ENCODE measurements at regions not wholly inside any gene's neighbourhood (a gene's known extent, or its start where the extent isn't known, plus 50 kb on each side); places are given as distances from the start of the nearest gene placed in this dataset.

DNA sequence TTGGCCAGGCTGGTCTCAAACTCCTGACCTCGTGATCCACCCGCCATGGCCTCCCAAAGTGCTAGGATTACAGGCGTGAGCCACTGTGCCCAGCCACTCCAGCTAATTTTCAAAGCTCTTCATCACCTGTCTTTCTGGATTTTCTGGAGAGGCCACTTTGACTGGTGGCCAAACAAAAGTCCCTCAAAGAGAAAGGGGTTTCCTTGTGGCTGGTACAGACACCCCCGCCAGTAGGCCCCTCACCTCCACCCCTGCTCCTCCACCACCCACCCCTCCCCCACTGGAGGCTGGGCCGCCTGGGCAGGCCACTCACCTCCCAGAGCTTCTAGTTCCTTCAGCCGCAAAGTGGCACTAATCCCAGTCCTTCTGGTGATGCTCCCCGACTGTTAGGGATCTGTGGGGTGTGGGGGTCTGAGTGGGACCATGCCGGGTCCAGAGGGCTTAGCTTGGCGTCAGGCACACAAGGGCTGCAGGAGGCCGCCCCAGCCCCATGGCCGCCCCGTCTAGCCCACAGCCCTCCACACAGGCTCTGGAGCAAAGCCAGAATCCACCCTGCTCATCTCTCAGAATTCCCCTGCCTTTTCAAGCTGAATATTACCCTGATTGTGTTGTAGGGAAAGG is 182.0 kb upstream of the IER5L start:
- no peak for DNase-seq (ENCODE audit: low read depth in 2 of 2)

DNA sequence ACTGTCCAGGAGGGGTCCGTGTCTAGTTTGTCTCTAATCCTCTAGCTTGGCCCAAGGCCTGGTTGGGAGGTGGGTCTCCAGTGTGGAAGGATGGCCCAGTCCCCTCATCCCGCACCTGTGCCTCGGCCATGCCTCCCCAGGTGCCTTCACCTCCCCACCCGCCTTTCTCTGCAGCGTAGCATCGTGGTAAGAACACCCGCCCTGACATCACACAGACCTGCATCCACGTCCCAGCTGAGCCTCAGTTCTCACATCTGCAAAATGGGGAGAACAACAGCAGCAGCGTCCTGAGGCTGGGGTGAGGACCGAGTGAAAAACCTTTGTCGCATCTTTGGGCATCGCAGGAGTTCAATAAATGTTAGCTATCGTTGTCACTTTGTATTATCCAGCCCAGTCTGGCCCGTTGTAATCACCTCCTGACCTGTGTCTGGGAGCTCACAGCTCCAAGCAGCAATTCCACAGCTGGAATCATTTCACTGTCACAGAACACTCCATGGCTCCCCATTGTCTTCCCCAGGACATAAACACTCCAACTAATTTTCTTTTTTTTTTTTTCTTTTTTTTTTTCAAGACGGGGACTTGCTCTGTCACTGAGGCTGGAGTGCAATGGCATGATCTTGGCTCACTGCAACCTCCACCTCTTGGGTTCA is 181.2 kb upstream of the IER5L start:
- no peak for DNase-seq (ENCODE audit: low read depth in 2 of 2)

DNA sequence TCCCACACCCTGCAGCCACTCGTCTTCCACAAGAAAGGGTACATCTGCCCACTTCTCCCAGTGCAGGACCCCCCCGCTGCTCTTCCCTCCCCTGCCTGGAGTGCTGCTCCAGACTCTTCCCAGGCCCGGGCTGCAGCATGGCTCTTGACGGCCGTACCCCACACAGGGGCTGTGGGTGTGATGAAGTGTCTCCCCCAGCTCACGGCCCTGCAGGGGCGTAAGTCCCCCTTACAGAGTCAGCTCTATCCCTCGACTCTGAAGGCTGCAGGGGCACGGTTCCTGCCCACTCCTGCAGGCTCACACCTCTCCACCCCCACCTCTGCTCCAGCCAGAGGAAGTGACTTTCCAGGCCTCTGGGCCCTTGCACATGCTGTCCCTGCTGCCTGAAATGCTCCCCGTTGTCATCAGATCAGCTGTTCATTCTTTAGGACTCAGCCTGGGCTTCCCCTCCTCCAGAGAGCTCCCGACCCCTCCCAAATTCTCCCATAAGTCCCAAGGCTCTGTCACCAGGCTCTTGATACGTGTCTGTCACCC is 180.6 kb upstream of the IER5L start:
- DNase-seq (ENCODE audit: low read depth in 2 of 2), result no peak

DNA sequence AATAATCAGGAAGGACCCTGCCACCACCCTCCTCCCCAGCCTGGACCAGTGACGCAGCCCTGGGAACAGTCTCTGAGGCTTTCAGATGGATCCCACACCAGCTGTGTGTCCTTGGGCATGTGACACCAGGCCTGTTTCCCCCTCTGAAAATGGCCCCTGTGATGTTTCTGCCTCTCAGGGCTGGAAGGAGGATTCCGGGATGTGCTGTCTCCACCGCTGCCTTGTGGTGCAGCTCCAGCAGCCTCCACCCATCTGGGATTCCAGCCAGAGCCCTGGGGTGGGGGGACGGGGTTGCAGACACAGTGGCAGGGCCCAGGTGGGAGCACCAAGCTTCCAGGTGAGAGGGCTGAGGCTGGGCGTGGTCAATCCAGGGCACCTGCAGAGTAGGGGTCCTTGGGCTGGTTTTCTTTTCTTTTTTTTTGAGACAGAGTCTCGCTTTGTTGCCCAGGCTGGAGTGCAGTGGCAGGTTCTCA is 179.7 kb upstream of the IER5L start:
- DNase-seq (ENCODE audit: low read depth in 2 of 2), result no peak

DNA sequence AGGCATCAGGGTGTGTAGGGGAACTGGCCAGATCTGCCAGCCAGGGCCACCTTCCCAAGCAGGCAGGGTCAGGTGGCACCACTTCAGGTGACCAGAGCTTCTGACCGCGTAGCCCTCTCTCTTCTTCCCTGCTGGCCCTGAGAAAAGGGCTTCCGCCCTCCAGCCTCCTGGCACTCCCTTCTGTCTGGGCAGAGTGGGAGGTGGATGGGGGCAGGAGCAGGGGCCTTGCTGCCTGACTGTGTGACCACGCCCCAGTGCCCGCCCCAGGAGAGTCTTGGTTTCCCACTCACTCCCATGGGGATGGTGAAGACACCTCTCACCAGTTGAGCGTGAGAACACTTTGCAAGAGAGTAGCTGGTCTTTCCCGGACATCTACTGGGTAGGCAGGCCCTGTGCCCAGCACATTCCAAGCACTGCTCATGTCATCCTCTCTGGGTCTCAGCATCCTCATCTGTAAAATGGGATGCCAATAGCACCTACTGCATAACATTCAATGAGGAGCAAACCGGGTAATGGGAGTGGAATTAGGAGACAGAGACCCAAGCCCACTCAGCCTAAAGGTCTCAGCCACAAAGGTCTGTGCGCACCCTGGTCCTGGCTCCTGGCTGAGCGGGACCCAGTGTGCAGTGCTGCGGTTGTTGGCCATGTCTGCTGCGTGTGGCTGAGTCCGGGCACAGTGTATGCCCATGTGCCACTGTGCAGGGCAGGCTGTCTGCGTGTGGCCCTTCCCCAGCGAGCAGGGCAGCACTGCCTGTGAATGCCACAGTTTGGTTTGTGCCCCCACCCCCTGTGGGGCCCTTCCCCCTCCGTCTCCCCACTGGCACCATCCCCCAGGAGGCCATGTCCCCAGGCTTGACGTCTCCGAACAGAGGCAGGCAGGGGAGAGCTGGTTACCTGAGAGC is 179.1 kb upstream of the IER5L start:
- DNase-seq (ENCODE audit: low read depth in 2 of 2), result no peak

DNA sequence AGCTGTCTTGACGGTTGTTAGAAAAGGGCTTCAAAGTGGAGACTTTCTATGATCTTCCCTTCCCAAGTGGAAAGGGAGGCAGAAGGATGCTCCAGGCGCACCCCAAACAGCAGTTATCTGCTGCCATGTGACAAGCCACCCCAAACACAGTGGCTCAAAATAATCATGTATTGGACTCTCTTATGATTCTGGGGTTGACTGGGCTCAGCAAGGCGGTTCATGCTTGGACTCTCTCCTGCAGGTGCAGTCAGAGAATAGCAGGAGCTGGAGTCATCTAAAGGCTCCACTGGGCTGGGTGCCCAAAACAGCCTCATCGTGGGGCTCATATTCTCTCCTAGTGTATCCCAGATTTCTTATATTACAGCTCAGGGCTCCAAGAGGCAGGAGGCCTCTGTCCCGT is 177.6 kb upstream of the IER5L start:
- DNase-seq (ENCODE audit: low read depth in 2 of 2), result no peak

DNA sequence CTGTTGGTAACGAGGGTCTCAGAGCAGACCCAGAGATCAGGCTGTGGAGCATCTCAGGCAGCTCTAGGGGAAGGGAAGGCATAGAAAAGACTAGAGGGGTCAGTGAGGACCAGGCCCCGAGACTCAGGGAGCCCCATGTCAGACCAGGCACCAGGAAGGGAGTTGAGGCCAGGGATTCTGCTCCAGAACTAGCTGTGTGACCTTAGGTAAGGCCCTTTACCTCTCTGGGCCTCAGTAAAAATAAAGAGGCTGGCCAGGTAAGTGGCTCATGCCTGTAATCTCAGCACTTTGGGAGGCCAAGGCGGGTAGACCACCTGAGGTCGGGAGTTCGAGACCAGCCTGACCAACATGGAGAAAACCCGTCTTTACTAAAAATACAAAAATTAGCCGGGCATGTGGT is 176.4 kb upstream of the IER5L start:
- no peak for DNase-seq (ENCODE audit: low read depth in 2 of 2)

DNA sequence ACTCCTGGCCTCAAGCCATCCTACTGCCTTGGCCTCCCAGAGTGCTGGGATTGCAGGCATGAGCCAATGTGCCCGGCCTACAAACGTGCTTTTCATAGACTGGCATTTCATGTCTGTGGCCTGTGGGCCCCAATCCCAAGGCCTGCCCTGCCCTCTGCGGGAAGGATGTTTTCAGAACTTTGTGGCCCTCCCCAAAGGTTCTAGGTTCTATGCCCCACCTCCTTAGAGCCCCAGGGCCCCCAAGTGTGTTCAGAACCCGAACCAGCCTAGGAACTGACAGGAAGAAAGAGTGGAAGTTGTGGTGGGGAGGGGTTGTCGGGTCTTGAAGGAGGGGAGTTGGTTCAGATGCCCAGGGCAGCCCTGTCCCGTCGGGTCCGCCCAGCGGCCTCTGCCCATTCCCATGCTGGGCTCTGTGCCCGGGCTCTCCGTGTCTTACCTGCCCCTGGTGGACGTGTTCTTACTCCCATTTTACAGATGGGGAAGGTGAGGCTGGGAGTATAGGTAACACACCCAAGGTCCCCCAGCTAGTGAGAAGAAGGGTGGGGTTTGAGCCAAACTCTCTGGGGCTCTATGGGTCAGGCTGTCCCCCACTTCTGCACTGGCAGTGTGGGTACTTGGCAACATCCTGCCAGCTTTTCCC is 175.8 kb upstream of the IER5L start:
- no peak for DNase-seq (ENCODE audit: low read depth in 2 of 2)

DNA sequence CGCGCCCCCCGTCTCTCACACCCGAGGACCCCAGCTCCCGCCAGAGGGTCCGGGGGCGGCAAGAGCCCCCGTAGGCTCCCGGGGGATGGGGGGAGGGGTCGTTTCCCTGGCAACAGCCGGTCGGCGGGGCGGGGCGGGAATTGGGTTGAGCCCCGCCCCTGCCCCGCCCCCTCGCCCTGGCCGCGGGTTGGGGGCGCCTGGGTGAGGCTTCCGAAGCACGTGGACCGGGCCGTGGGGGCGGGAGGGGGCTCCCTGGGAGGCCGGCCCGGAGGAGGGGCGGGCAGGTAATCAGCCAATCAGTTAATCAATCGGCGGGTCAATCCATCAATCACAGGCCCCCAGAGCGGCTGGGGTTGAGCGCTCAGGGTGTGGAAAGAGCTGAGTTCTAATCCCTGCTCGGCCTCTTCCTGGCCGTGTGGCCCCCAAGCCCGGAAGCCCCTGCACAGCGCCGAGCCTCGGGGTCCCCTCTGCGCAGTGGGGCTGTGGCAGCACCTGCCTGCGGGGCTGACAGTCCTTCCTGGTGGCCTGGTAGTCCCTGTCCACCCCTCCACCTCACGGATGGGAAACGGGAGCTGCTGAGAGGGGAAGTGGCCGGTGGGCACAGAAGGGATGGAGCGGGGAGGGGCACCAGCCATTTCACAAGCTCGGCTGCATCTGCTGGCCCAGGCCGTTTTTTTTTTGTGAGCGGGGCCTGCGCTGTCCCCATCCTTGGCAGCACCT is 174.2 kb upstream of the IER5L start:
- DNase-seq (ENCODE audit: low read depth in 2 of 2), result no peak

DNA sequence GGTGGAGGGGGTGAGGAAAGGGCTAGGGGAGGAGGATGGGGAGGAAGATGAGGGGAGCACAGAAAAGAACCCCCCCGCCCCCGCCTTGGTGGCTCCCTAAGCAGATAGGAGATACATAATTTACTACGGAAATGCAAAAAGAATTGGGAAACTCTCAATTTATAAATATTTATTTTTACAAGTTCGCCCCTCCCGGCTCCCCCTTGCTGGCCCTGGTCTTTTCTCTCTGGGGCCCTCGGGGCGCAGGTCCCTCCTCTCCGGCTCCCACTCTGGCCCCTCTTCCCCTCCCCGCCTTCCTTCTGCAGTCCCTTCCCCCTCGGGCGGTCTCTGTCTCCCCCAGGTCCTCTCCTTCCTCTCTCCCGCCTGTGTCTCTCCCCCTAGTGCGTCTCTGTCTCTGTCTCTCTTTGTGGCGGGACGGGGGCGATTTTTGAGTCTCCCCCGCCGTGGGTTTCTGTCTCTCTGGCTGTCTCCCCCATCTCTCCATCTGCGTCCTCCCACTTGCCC is 173.6 kb upstream of the IER5L start:
- DNase-seq (ENCODE audit: low read depth in 2 of 2), result no peak

DNA sequence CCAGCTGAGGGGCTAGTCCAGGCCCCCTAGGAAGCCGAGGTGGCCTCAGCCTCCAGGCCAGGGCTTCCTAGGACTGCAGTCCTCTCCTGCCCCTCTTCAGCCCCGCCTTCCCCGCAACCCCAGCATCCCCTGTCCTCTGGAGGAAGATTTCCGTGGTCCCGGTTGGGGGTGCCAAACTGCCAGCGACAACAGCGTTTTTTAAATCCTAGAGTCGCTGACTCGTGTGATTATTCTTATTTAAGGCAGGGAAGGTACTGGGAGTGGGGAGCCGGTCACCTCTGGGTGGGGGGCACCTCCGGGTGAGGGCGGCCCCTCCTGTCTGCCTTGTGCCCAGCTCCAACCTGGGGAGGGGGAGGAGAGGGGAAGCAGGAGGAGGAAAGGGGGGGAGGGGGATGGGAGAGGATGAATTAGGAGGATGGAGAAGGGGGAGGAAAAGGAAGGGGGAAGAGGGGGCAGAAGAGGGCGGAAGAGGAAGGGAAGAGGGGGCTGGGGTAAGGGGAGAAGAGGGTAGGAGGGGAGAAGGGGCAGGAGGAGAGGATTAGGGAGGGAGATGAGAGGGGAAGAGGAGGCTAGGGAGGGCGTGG is 173.1 kb upstream of the IER5L start:
- no peak for DNase-seq (ENCODE audit: low read depth in 2 of 2)

DNA sequence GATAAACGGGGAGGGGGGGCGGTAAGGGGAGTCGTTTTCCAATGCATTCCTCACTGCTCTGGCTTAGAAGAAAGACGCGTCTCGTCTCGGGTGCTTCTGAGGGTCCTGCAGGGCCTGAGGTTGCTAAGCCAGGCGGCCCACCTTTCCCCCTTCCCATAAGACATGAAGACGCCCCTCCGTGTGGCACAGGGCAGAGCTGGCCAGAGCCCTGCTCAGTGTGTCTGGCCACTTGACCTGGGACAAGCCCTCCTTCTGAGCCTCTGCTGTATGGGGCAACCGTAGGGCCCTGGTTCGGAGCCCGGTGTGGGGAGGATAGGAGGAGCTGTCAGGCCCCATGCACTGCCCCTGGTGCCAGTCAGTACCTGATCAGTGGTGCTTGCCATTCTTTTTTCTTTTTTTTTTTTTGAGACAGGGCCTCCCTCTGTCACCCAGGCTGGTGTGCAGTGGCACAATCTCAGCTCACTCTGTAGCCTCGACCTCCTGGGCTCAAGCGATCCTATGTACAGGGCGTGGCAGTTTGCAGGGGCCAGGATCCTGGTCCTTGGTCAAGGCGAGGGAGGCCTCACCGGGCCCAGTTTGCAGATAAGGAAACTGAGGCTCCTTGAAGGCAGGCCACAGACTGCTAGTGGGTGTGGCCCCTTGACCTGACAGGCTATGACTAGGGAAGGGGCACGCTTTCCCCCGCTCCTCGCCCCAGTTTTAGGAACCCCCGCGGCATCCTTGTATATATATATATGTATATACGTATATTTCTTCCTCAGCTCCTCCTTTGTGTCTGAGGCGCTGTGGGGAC is 172.3 kb upstream of the IER5L start:
- DNase-seq (ENCODE audit: low read depth in 2 of 2), result no peak

DNA sequence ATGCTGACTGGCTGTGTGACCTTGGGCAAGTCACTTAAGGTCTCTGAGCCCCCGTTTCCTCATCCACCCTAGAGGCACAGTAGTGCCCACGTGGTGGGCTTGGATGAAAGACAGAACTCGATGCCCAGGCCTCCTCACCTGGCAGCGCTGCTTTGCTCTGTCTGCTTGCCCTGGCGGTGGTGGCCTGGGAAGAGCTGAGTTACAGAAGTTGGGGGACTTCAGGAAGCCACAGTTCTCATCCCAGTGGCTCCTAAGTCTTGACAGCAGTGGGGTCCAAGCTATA is 171.5 kb upstream of the IER5L start:
- no peak for DNase-seq (ENCODE audit: low read depth in 2 of 2)

DNA sequence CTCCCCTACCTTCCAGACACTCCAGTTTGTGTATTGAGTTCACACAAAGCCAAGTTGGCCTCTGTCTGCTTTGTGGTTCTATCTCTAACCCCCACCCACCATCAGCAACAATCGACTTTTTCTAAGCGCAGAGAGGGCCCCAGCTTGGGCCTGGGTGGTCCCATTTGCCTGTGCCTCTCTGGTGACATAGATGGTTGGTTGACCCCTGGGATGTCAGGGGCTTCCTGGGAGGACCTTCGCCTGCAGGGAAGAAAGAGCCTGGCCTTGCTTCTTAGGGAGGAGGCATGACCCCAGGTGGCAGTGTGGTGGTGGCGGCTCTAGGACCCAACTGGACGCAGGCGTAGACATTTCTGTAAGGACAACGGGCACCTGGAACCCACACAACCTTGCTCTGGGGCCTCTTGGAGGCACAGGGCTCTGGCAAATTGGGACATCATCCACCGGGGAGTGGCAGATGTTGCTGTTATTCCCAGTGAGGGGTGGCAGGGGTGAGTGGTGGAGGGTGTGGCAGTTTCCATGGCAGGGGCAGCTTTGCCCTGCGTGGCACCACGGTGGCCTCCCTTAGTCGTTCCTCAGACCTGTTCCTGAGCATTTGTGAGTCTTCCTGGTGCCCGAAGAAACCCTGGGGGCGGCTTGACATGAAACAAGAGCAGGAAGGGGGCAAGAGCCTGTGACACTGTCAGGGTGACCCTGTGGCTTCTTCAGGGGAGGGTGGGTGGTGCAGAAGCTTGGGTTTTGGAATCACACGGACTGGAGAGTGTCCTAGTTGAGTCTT is 171.0 kb upstream of the IER5L start:
- DNase-seq (ENCODE audit: low read depth in 2 of 2), result no peak

DNA sequence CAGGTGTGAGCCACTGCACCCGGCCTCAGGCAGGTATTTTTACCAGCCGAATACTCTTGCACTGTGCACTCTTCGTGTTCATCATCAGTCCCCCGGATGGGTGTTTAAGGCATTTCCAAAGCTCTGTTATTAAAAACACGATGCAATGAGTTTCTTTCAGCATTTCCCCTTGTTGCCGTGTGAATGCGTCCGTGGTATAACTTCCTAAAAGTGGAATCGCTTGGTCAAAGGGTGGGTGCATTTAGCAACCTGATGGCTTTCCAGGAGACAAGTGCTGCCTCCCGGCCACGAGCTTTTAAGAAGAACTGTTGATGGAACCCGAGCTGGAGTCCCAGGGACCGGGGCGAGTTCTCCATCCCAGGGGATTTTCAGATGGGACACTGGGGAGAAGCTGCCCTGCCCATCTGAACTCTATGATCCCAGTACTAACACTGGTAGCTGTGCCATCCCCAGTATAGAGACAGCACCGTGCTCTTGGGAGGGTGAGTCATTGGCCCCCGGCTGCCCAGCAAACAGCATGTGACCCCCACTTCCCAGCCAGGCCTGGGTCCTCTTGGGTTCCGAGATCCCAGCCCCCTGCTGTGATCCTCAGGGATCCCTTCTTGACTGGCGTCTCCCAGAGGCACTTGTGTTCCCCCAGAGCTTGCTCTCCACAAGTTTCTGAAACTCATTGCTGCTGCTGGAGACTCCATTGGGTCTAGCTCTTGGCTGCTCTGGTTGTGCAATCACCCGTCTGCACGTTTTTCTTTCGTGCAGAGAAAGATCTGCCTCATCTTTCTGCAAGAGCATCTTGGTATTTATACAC is 169.5 kb upstream of the IER5L start:
- no peak for DNase-seq (ENCODE audit: low read depth in 2 of 2)

DNA sequence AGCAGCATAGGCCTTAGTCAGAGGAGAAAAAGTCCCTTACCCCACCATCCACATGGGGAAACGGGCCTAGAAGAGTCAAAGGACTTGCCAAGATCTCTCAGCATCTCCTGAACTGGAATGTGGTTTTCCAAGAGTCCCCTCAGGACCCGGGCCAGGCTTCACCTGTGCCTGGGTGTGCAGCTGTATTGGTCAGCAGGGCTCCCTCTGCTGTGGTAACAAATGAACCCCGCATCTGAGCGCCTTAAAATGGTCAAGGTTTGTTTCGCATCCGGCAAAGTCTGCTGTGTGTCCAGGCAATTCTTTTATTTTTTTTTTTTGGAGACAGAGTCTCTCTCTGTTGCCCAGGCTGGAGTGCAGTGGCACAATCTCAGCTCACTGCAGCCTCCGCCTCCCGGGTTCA is 168.0 kb upstream of the IER5L start:
- DNase-seq (ENCODE audit: low read depth in 2 of 2), result no peak

DNA sequence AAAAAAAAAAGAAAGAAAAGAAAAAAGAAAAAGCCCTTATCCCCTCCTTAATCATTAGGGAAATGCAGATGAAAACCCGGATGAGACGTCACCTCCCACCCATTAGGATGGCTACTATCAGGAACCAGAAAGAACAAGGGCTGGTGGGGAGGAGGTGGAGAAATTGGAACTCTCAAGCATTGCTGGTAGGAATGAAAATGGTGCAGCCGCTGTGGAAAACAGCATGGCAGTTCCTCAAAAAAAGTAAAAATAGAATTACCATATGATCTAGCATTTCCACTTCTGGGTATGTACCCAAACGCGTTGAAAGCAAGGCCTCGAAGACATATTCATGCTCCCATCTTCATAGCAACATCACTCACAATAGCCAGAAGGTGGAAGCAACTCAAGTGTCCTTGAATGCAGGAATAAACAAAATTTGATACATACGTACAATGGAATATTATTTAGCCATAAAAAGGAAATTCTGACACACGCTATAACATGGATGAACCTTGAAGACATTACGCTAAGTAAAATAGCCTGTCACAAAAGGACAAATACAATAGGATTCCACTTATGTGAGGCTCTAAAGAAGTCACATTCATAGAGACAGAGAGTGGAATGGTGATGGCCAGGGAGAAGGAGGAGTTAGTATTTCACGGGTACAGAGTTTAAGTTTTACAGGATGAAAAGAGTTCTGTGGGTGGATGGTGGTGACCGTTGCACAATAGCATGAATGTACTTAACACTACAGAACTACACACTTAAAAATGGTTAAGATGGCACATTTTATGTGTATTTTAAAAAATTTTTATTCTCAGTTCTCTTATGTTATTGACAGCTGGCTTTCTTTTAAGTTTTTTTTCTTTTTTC is 166.8 kb upstream of the IER5L start:
- no peak for DNase-seq (ENCODE audit: low read depth in 2 of 2)
